T-helper 2 cell (primary cell): ENCODE measurements at regions not wholly inside any gene's neighbourhood (a gene's known extent, or its start where the extent isn't known, plus 50 kb on each side); places are given as distances from the start of the nearest gene placed in this dataset.

Experiments used
- DNase-seq, 5 experiments: peaks; one replicate each; pipeline versions ENCODE4 v3.0.0 to v3.0.0-alpha.2; 2012 to 2022

DNA sequence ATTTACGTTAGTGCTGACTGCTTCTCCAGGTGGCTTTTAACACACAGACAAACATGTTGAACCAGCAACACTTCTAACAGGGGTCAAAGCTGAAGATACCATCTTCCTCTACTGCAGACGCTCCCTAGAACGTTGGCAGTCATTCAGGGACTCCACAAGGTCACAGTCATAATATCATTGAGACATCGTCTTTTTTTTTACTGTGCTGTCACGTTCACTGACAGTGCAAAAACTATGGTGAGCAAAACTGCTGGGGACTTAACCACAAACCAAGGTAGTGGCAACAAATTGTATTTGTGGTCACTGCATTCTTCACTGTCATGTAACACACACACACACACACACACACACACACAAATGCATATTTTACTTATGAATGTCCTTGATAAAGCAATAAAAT is 244.9 kb downstream of the CASP12 start:
- DNase-seq = peak in 2 of 5 experiments; percentile 15 to 92

GRCh38 chr11:104652996-104653395 is 245.3 kb downstream of the CASP12 start:
- DNase-seq = no peak

GRCh38 chr11:104650234-104650633 is 248.0 kb downstream of the CASP12 start:
- peak in 1 of 5 experiments; percentile 76 for DNase-seq

- no peak for DNase-seq
Observed at GRCh38 chr11:104649002-104649401, 249.3 kb downstream of the CASP12 start.

DNA sequence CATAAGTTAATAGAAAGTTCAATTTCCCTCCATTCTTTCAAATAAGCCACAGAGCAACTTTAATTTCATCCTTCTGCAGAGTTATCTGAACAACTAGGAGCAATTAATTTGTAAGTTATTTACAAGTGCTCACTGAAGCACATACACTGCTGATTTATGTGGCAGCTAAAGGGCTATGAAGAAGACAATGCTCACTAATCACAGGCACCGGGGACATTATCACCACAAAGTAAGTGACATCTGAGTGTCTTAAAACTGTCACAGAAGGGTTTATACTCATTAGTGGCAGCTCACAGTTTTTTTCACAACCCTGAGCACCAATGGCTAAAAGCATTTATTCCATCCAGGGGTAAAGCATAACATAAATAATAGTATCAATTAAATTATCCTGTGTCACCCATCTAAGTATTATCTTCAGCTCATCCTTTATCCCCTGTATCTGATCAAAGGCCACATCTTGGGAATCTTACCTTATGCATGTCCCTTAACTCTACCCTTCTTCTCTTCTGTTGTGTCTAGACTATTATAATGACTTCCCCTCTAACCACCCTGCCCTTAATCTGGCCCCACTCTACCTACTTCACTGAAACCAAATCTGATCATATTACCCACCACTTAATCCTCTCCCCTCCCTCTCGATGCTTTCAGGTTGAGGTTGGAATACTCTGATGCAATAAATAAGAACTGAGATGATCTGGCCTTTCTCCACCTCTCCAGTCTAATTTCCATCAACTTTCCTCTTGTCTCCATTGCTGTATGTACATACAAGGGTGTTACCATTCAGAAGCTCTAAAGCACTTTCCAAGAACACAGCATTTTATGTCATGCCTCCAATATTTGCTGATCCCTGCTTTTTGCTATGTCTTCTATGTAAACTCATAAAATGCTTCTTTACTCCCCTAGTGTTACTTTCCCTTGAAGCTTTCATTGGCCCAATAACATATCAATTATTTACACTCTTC is 252.7 kb downstream of the CASP12 start:
- no peak for DNase-seq

DNA sequence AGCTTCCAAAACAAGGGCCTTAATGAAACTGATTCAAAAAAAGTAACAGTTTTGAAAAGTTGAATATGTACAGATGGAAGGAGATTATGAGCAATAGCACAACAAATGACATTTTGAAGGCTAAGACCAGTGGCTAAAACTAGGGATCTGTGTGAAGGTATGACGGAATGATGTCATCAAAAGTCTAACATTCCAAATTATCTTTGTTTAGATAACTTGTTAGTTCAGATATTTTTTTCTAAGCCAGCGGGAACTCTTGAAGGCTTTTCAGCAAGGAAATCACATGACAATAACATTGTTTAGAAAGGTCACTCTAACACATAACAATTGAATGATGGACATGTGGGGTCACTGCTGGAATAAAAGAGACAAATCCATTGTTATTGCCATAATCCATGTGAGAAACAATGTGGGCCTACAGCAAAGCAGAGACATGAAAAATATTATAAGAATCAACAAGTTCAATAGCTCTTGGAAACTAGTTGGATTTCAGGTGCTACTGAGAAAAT is 260.5 kb downstream of the CASP12 start:
- no peak for DNase-seq

- DNase-seq = no peak
Observed at GRCh38 chr11:104633226-104633625, 265.0 kb downstream of the CASP12 start.

DNA sequence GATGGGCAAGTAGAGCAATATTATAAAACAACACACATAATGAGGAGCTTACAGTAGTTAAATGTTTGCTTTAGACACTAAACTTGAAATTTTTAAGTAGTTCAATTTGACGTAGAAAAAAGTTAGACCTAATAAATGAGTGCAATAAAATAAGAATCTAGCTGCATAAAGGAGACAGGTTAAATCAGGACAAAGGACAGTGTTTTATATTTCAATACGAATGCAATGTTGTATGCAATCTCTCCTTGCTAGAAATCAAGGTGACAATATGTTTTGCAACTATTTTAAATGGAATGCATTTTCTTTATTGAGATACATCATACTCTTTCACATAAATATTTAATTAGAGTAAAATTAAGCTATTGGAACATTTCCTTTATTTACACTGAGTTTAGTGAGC is 267.9 kb downstream of the CASP12 start:
- no peak for DNase-seq

- DNase-seq = no peak
Observed at GRCh38 chr11:104625246-104625645, 273.0 kb downstream of the CASP12 start.

DNA sequence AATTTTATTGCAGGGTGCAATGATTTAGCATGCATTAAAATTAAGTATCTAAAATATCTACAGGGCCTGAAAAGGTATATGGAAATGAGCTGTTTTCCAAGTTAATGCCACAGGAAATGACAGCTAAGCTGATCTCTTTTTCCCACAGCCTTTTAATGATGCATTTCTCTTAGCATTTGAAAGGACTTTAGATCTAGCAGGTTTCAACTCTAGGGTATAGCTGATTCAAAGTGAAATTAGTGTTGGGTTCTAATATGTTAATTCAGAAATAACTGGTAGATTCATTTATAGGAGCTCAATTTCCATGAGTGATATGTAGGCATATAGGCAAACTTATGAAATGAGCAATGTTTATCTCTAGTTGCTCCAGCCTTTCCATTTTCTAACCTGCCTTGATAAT is 274.2 kb downstream of the CASP12 start:
- peak in 1 of 5 experiments; percentile 15 for DNase-seq

DNA sequence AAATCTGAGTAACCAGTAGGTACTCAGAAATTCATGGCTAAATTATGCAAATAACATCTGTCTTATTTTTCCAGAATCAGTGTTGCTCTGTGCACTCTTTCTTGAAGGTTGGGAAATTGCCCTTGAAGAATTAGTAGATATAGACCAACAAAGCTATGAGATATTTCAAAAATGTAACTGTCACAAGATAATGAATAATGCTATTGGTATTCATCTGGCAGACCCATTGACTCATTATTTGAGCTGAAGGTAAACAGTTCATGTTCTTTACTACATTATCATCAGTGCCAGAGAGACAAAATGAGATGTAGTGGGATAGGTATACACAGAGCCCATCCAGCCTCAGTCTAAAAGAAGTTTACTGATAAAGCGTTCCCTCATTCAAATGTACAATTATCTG is 274.7 kb downstream of the CASP12 start:
- DNase-seq = no peak

- DNase-seq = no peak
Observed at GRCh38 chr11:104620991-104621390, 277.3 kb downstream of the CASP12 start.

DNA sequence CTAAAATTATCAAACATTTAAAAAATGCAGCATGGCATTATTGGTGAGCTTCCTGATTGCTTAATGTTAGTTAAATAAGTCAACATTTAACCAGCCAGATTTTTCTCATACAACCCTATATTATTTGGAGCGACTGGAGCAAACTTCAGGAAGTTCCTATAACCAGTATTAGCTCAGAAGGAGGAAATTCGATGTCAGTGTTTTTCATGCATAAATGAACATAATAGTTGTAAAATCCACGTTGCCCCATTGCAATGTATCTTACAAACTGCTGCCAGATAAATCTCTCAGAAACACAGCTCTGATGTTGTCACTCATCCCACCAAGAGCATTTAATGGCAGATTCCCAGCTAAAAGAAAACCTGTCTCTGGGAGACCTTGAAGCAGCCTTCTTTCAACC is 278.5 kb downstream of the CASP12 start:
- no peak for DNase-seq

GRCh38 chr11:104618954-104619353 is 279.3 kb downstream of the CASP12 start:
- DNase-seq = no peak

DNA sequence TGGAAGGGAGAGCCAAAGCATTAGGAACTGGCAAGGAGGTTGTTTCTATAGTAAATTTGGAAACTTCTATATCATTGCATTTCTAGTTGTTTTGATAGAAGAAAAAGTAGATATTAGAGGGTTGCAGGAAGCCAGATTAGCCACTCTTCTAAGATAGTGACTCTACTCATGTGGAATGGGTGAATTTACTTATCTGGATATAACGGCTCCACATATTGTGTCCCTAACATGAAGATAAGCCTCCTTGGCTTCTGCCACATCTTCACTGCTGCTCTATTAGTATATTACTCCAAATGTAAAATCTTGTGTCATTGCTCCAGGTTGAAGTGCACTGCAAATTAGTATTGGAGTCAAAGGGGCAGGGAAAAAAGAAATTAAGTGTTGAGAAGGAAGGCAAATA is 283.3 kb downstream of the CASP12 start:
- no peak for DNase-seq

DNA sequence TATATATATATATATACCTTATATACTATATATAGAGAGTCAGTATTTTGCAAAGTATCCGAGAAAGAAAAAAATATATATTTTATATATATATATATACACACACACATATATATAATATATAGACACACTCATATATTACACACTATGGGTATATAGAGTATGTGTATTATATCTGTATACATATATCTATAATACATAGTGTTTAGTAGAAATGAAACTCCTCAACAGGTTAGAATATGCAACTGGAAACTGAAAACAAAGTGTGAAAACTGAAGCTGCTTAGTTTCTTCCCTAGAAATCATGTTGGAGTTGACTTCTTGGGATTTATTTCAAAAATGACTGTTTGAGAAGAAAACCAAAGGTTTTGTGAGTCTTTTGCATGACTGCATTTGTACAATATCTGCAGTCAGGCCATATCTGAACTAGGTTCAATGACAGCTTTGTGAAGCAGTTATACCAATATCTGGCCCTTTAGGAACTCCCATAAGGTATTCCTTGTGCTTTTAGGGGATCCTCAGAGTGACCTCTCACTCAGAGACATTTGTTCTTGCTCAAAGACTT is 284.1 kb downstream of the CASP12 start:
- DNase-seq = no peak

DNA sequence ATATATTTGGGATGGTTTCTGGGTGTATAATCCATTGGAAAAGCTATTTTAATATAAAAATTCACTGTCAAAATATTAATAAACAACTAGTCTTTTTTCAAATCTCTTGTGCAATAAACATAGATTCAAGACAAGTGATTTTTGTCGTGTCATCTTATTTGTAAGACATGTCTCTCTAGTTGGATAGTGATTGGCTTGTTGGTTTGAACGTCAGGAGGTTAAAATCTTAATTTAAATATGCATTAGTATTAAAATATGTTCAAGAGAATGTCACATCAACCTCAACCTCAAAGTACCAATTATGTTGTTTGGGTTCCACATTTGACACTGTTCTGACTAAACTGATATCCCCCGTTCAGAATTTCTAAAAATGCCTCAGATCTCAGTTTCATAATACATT is 287.6 kb downstream of the CASP12 start:
- no peak for DNase-seq

DNA sequence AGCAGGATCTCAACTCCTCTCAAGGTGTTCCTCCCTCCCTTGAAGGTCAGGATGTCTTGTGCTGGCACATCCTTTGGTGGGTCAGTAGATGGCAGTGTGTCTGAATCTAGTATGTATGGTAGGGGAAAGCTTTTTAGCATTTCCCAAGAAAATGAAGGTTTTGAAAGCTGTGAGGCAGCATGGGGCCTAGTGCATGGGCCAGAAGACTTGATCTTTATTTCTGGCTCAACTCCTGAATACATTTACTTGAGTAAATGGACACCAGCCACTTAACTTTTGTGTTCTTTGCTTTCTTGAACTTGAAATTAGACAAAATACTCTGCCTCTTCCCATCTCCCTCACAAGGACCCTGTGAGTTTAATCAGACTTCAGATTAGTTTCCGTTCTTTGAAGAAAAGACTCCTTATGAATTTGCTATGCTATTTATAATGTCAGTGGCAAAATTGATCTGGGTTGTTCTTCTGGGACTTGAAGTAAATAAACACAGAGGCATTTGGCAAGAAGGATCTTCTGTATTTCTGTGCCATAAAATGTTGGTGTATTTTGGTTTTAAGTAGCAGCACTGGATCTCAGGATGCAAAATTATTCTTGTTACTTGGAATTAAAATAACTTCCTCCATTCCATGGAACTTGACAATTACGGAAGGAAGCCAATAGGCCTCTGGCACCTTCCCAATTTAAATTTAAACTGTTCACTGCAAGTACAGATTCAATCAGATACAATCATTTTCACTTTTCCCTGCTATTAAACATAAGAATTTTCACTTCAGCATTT is 288.8 kb downstream of the CASP12 start:
- DNase-seq = peak in 3 of 5 experiments; percentile 2 to 74 (median 20)

DNA sequence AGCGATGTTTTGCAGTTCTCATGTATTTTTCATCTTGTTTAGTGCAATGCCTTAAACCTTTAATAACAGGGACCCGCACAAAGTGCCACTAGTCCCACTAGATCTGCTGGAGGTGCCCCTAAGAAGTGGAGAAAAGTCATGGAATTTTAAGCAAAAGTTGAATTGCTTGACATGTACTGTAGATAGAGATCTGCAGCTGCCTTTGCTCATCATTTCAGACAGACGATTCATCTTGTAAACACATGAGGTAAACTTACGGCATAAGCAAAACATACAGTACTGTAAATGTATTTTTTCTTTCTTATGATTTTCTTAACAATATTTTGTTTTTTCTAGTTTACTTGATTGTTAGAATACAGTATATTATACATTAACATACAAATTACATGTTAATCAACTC is 295.6 kb downstream of the CASP12 start:
- DNase-seq = no peak

DNA sequence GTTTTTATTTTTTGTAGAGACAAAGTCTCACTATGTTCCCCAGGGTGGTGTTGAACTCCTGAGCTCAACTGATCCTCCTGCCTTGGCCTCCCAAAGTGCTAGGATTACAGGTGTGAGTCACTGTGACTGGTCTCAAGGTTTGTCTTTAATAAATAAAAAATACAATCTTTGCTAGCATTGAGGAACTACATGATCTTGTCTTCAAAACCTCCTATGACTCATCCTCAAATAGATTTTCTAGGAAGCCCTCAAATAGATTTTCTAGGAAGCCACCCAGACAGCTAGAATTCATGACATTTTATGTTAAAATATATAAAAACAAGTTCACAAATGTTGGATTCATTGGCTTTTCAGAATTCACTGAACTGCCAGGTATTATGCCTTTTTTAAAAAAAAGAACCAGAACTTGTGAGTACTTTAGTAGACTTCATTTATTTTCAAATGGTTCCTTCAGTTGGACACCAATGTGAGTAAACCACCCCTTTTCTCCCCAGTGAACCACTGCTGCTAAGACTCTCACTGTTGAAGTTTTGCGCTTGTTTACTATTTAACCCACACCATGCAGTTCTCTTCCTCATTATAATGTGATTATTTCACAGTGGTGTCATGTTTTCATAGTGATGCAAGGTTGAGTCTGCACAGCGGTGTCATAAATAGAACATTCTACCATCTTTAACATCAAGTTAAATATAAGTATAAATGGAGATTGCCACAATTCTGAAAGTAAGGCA is 303.9 kb downstream of the CASP12 start:
- DNase-seq = no peak

GRCh38 chr11:104588970-104589369 is 309.3 kb downstream of the CASP12 start:
- DNase-seq = no peak

GRCh38 chr11:104588446-104588845 is 309.8 kb downstream of the CASP12 start:
- no peak for DNase-seq

DNA sequence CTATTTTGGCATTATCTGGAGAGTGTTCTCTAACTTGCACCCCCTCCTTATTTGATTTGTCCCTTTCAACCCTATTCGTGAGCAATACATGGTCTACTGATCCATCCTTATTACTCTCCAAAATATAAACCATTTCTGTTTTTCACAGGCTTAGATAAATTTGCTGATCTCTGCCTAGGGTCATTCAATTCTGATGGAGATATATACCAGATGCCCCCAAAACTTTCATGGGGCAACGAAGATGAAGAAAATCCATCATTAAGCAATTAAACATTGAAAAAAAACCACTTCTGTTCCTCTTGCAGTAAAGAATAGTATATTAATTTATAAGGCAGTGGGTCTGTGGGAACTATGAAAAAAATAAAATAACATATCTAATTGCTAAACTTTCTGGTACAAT is 313.4 kb downstream of the CASP12 start:
- no peak for DNase-seq
